AG10803 (cell line): ENCODE measurements at regions not wholly inside any gene's neighbourhood (a gene's known extent, or its start where the extent isn't known, plus 50 kb on each side); places are given as distances from the start of the nearest gene placed in this dataset.
"Not testable (repeated sequence)": the region's sequence is repeated elsewhere in the genome, so short reads cannot be mapped to it uniquely, and the experiment has no call there.

Experiments used
- DNase-seq: peaks from one replicate; pipeline ENCODE4 v3.0.0; 2010; ENCODE audit warnings: low read depth
- H3K4me3 ChIP-seq: 2 replicates; pipeline ENCODE4 v1.5.1; 2011; ENCODE audit warnings: mild to moderate bottlenecking, low read length, control low read depth
- TF ChIP-seq, protein P1 (sequence below): conservative IDR thresholded peaks from 2 replicates; pipeline ENCODE4 v1.5.1; 2011; ENCODE audit warnings: mild to moderate bottlenecking, low read length, control low read depth, inconsistent platforms

- TF ChIP-seq, protein P1, sequence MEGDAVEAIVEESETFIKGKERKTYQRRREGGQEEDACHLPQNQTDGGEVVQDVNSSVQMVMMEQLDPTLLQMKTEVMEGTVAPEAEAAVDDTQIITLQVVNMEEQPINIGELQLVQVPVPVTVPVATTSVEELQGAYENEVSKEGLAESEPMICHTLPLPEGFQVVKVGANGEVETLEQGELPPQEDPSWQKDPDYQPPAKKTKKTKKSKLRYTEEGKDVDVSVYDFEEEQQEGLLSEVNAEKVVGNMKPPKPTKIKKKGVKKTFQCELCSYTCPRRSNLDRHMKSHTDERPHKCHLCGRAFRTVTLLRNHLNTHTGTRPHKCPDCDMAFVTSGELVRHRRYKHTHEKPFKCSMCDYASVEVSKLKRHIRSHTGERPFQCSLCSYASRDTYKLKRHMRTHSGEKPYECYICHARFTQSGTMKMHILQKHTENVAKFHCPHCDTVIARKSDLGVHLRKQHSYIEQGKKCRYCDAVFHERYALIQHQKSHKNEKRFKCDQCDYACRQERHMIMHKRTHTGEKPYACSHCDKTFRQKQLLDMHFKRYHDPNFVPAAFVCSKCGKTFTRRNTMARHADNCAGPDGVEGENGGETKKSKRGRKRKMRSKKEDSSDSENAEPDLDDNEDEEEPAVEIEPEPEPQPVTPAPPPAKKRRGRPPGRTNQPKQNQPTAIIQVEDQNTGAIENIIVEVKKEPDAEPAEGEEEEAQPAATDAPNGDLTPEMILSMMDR, result no peak
- DNase-seq, result no peak
- H3K4me3 ChIP-seq, result no peak overlapping the region
These were observed 599.0 kb downstream of the CSNK1G3 start for GRCh38 chr5:124110942-124111341.

DNA sequence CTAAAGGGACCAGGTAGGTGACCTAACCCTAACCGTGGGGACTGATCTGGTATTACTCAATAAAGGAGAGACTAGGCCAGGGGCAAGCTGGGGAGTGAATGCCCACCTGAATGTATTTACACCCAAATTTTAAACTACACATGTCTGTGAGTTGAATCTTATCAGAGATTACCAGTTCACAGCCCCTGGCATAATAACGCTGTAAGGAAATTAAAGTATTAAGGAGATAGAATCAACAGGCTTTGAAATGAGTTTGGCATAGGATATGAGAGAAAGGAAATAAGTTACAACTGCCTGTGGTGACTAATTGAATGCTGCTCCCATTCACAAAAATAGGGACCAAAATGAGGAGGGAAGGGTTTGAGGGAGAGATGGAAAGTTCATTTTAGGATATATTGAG, 593.3 kb downstream of the CSNK1G3 start:
- no peak overlapping the region for H3K4me3 ChIP-seq
- no peak for DNase-seq
- TF ChIP-seq, protein P1, result no peak

DNA sequence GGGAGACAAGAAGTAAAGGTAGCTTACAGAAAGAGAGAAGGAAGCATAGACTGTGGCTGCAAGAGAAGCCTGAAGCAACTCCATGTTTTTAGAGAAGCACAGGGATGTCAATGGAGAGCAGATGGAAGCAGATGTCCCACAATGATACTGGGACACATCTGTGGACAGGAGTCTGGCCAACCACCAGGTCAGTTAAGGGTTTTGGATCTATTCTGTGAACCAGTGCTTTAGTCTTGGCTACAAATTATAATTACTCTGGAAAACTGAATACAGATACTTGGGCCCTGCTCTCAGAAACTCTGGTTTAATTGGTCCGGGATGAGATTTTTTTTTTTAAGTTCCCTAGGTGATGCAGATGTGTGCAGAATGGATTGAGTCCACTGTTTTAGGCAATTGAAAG, 592.8 kb downstream of the CSNK1G3 start:
- DNase-seq, result no peak
- TF ChIP-seq, protein P1, result no peak
- H3K4me3 ChIP-seq, result no peak overlapping the region

DNA sequence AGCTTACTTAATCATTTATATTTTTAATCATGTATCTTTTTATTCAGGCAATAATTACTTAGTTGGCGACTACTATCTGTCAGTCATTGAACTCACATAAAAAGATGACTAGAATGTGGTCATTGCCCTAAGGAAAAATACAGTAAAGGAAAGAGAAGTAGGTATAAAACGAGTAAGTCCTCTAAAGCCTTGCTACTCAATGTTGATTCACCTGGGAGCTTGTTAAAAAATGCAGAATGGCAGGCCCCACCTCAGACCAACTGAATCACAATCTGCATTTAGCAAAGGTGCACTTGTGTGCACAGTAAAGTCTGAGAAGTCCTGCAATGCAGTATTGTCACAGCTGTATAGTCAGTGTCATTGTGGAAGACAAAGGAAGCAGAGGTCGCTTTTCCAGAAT, 592.4 kb downstream of the CSNK1G3 start:
- H3K4me3 ChIP-seq, result no peak overlapping the region
- TF ChIP-seq, protein P1, result no peak
- no peak for DNase-seq

DNA sequence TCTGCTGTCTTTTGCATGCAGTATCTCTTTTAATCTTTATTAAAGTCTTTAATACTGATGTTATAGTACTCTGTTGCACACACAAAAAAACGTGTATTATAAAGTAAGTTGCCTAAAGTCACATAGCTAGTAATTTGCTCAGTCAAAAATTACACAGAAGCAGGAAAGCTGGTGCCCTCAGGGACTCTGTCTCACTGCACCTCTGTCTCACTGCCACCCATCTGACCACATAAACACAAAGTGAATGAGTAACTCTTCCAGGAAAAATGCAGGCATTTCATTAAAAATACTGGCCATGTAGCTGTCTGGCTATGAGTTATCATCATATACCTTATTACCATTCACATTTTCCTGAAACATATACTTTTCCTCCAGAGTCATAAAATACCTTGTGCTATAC, 591.7 kb downstream of the CSNK1G3 start:
- H3K4me3 ChIP-seq, result no peak overlapping the region
- TF ChIP-seq, protein P1, result no peak
- DNase-seq, result no peak

DNA sequence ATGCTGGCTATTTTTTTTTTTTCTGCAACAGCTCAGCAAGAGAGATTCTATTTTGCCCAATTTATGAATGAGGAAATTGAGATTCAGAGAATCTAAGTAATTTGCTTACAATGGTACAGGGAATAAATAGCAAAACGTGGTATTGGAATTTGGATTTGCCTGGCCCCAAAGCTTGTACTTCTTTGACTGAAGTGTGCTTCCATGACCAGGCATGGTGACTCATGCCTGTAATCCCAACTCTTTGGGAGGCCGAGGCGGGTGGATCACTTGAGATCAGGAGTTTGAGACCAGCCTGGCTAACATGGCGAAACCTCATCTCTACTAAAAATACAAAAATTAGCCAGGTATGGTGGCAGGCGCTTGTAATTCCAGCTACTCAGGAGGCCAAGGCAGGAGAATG, 591.1 kb downstream of the CSNK1G3 start:
- not testable (repeated sequence) for H3K4me3 ChIP-seq, DNase-seq

GRCh38 chr5:124102486-124102885, 590.5 kb downstream of the CSNK1G3 start:
- TF ChIP-seq, protein P1, result no peak
- DNase-seq, result no peak
- no peak overlapping the region for H3K4me3 ChIP-seq

- TF ChIP-seq, protein P1, result no peak
- DNase-seq, result no peak
These were observed 581.7 kb downstream of the CSNK1G3 start for GRCh38 chr5:124093658-124094057.

More at GRCh38 chr5:124093658-124094057, 581.7 kb downstream of the CSNK1G3 start:
- H3K4me3 ChIP-seq, result no peak overlapping the region
